ENCODE measurements at regions not wholly inside any gene's neighbourhood (a gene's known extent, or its start where the extent isn't known, plus 50 kb on each side); places are given as distances from the start of the nearest gene placed in this dataset.

DNA sequence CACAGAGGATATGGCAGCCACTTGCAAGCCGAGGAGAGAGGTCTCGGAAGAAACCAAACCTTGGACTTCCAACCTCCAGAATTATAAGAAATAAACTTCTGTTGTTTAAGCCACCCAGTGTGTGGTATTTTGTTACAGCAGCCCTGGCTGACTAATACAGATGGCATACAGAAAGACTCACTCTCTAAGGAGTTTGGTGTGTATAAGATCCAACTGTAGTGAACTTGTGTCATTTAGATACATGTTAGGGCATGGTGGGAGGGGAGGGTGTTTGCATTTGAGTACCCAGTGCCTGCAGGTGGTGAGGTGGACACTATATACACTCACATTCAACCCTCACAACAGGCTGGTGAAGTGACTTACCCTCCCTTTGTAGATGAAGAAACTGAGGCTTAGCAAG lies 233.2 kb upstream of the KLF3 start:
- intact Hi-C loops (cut with DNase I) = no loop called here
- TF ChIP-seq, protein P1, sequence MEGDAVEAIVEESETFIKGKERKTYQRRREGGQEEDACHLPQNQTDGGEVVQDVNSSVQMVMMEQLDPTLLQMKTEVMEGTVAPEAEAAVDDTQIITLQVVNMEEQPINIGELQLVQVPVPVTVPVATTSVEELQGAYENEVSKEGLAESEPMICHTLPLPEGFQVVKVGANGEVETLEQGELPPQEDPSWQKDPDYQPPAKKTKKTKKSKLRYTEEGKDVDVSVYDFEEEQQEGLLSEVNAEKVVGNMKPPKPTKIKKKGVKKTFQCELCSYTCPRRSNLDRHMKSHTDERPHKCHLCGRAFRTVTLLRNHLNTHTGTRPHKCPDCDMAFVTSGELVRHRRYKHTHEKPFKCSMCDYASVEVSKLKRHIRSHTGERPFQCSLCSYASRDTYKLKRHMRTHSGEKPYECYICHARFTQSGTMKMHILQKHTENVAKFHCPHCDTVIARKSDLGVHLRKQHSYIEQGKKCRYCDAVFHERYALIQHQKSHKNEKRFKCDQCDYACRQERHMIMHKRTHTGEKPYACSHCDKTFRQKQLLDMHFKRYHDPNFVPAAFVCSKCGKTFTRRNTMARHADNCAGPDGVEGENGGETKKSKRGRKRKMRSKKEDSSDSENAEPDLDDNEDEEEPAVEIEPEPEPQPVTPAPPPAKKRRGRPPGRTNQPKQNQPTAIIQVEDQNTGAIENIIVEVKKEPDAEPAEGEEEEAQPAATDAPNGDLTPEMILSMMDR (IDR thresholded peaks at IDR 0.05) = no peak

DNA sequence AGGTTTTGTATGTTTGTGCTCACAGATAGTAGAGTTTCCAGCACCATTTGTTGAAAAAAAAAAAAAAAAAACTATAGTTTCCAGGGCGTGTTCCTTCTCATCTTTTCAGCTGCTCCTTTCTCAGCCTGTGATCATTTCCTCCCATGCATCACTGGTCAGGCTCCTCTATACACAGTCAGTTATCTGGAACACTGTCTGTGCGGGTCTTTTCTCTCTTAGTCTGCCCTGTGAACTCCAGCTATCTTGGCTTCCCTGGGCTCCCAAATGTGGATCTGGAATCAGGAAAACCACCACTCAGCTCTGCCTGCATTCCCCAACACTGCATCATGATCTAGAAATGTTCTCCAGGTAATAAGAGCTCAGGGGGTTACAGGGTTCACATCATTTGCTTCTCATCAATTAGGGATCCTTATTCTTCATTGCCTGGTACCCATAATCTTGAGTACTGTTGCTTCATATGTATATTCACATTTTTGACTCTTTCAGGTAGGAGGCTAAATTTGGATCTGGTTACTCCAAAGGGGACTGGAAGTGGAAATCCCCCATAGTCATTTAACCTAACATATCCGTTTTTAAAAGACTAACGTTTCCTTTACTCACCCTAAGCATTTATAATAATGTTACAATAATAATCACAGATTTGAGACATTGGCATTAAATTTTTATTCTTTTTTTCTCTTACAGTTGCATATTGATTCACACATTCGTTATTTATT lies 221.8 kb upstream of the KLF3 start:
- Histone ChIP-seq H3K9me3 (no peaks in the 10 kb centered on the region), H3K27me3 (no peaks in the 10 kb centered on the region), H3K27ac (no peak overlapping the region), H3K36me3 (replicated peaks in 1 of 2; ENCODE audit: insufficient read depth in 1 of 2, low read depth in 2 of 2) (no peaks in the 10 kb centered on the region), H3K4me3 (no peak overlapping the region), H3K4me1 (no peaks in the 10 kb centered on the region)
- ATAC-seq (no peak), DNase-seq (no peak)
- intact Hi-C loops (cut with DNase I) = no loop called here
- 73 to 77% methylated on average over 5 of the region's 5 CpGs for WGBS, 2 donors
- TF ChIP-seq POLR2A (IDR thresholded peaks at IDR 0.05) = no peak
- TF ChIP-seq, protein P1 (IDR thresholded peaks at IDR 0.05) = no peak

More for the DNA sequence above, 233.2 kb upstream of the KLF3 start:
- Histone ChIP-seq H3K9me3 (no peaks in the 10 kb centered on the region), H3K27ac (no peak overlapping the region), H3K36me3 (replicated peaks in 1 of 2; ENCODE audit: insufficient read depth in 1 of 2, low read depth in 2 of 2) (no peaks in the 10 kb centered on the region), H3K4me3 (no peak overlapping the region), H3K27me3 (no peaks in the 10 kb centered on the region), H3K4me1 (no peaks in the 10 kb centered on the region)
- ATAC-seq (no peak), DNase-seq (no peak)
- WGBS, 2 donors = 92 to 94% methylated on average over 2 of the region's 2 CpGs

- Histone ChIP-seq H3K27ac (peak overlapping the region; percentile 56 to 85 (median 80)), H3K36me3 (replicated peaks in 1 of 2; ENCODE audit: insufficient read depth in 1 of 2, low read depth in 2 of 2) (no peaks in the 10 kb centered on the region), H3K4me1 (peaks cover 19% of the 10 kb centered on the region), H3K27me3 (no peaks in the 10 kb centered on the region), H3K9me3 (no peaks in the 10 kb centered on the region), H3K4me3 (no peak overlapping the region)
- TF ChIP-seq, protein P1 (IDR thresholded peaks at IDR 0.05) = peak in 3 of 7 experiments; percentile 7 to 30 (median 24)
- TF ChIP-seq POLR2A (IDR thresholded peaks at IDR 0.05) = no peak
- WGBS, 2 donors = 40 to 52% methylated on average over 7 of the region's 7 CpGs
- ATAC-seq (peak; percentile 71), DNase-seq (peak; percentile 34 to 54 (median 49))
- intact Hi-C loops (cut with DNase I) = no loop called here
These were observed 214.4 kb upstream of the KLF3 start for GRCh38 chr4:38449506-38450174.

GRCh38 chr4:38452009-38452408 lies 212.0 kb upstream of the KLF3 start:
- no peak for DNase-seq
- H3K36me3 ChIP-seq (replicated peaks in 1 of 2; ENCODE audit: insufficient read depth in 1 of 2, low read depth in 2 of 2) = no peaks in the 10 kb centered on the region
- ATAC-seq = no peak
- peaks cover 19% of the 10 kb centered on the region for H3K4me1 ChIP-seq
- no peaks in the 10 kb centered on the region for H3K9me3 ChIP-seq
- TF ChIP-seq, protein P1 (IDR thresholded peaks at IDR 0.05) = no peak
- no peak for TF ChIP-seq POLR2A (IDR thresholded peaks at IDR 0.05)
- H3K4me3 ChIP-seq = no peak overlapping the region
- intact Hi-C loops (cut with DNase I) = no loop called here
- H3K27me3 ChIP-seq = no peaks in the 10 kb centered on the region
- H3K27ac ChIP-seq = no peak overlapping the region
